ENCODE measurements at regions not wholly inside any gene's neighbourhood (a gene's known extent, or its start where the extent isn't known, plus 50 kb on each side); places are given as distances from the start of the nearest gene placed in this dataset.

- TF ChIP-seq CTCF (IDR thresholded peaks at IDR 0.05) (no peak), POLR2AphosphoS5 (IDR thresholded peaks at IDR 0.05) (no peak)
Observed at GRCh38 chr10:29007748-29008610, 280.9 kb upstream of the LYZL1 start.
